GM19438 (cell line): ENCODE measurements at regions not wholly inside any gene's neighbourhood (a gene's known extent, or its start where the extent isn't known, plus 50 kb on each side); places are given as distances from the start of the nearest gene placed in this dataset.
"Not testable (repeated sequence)": the region's sequence is repeated elsewhere in the genome, so short reads cannot be mapped to it uniquely, and the experiment has no call there.

Experiments
- ATAC-seq: cut with Tn5 transposase; IDR thresholded peaks from one replicate; pipeline ENCODE4 v1.9.1; 2021; ENCODE audit warnings: low read depth; ENCODE audit not compliant: unreplicated experiment

DNA sequence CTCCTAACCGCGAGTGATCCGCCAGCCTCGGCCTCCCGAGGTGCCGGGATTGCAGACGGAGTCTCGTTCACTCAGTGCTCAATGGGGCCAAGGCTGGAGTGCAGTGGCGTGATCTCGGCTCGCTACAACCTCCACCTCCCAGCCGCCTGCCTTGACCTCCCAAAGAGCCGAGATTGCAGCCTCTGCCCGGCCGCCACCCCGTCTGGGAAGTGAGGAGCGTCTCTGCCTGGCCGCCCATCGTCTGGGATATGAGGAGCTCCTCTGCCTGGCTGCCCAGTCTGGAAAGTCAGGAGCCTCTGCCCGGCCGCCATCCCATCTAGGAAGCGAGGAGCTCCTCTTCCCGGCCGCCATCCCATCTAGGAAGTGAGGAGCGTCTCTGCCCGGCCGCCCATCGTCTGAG lies 58.8 kb upstream of the ANKRD30BL start:
- not testable (repeated sequence) for ATAC-seq

GRCh38 chr2:132221886-132222285 lies 60.1 kb upstream of the ANKRD30BL start:
- ATAC-seq, result not testable (repeated sequence)

GRCh38 chr2:132252191-132252893 lies 90.6 kb upstream of the ANKRD30BL start:
- ATAC-seq, result no peak

- no peak for ATAC-seq
Measured at GRCh38 chr2:132252894-132253264, 91.1 kb upstream of the ANKRD30BL start.

GRCh38 chr2:132253496-132254305 lies 91.9 kb upstream of the ANKRD30BL start:
- no peak for ATAC-seq

DNA sequence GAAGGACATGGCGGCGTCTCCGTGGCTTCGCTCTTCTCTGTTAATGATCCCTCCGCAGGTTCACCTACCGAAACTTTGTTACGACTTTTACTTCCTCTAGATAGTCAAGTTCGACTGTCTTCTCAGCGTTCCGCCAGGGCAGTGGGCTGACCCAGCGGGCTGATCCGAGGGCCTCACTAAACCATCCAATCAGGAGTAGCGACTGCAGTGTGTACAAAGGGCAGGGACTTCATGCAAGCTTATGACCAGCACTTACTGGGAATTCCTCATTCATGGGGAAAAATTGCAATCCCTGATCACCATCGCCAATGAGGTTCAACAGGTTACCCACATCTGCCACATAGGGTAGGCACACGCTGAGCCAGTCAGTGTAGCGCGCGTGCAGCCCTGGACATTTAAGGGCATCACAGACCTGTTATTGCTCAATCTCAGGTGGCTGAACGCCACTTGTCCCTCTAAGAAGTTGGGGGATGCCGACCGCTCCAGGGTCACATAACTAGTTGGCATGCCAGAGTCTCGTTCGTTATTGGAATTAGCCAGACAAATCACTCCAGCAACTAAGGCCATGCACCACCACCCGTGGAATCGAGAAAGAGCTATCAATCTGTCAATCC lies 92.7 kb upstream of the ANKRD30BL start:
- ATAC-seq, result not testable (repeated sequence)

- no peak for ATAC-seq
Measured at GRCh38 chr2:132255714-132256113, 94.0 kb upstream of the ANKRD30BL start.

DNA sequence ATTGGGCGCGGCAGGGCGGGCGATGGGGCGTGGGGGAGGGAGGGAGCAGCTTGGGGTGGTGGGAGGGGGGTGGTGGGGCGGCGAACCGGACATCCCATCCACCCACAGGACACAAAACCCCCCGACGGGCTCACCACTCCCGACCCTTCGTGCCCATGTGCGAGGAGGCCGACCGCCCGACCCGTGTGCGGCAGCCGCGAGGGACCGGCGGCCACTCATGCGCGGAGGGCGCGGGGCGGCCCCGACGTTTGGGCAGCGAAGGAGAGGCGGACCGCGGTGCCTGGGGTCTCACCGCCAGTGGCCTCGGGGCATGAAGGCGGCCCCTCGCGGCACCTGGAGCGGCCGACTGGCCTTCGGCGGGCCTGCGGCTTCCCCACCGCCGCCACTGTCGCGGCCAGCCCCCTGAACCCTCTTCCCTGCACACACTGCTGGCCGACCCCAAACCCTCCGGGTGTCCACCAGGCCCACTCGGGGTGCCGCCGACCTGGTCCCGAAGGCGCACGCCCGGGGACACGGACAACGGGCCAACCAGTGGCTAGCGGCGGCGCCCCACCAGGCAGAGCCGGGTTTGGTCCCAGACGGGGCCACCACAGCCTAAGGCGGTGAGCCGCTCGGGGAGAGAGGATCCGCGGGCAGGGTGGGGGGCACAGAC lies 94.6 kb upstream of the ANKRD30BL start:
- ATAC-seq, result no peak

DNA sequence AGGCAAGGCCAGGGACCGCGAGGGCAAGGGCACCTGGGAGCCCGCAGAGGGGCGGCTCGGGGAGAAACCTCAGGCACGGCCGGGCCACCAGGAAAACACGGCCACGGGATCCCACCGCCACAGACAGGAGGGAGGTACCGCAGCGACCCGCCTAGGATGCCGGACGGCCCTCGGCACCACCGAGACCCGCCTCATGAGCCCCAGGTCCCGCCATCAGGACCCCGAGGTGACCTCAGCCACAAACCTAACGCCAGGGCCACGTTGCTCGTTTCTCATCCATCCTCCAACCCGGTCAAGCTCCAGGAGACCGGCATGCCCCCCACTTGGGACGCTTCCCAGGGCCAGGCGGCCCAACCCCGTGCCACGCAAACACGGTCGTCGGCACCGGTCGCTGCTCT lies 95.2 kb upstream of the ANKRD30BL start:
- not testable (repeated sequence) for ATAC-seq

DNA sequence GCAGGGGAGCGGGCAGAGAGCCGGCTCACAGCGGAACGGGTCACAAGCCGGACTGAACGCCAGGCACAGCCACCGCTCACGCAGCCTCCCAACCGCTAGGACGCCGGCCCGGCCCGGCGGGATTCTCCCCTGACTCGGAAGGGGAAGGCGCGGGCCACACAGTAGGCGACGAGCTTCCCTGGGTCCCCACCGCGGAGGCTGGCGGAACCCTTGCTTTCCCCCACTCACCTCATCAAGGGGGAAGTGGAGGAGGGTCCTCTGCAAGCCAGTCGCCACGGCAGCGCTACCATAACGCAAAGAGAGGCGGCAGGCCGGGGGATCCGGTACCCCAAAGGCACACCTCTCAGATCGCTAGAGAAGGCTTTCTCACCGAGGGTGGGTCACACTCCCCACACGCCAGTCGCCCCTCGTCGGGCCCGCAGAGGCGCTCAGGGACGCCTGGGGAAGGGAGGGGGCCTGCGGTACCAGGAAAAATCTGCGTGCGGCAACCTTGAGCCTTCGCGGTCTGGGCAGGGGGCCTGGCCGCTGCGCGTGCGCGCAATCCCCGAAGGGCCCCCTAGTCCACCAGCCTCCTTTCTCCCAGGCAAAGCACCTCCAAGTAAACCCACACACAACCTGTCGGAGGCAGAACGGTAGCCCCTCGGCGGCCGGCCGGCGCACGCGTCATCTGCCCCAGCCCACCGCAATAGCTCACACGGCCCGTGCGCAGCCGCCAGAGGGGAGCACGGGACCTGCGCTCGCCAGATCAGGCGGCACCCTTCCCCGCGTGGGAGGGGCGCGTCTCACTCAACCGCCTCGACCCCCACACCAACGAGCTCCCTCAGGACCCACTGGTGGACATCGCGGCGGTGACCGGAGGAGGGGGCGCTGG lies 95.8 kb upstream of the ANKRD30BL start:
- ATAC-seq, result not testable (repeated sequence)

- ATAC-seq, result not testable (repeated sequence)
Measured at GRCh38 chr2:132259276-132259675, 97.5 kb upstream of the ANKRD30BL start.

DNA sequence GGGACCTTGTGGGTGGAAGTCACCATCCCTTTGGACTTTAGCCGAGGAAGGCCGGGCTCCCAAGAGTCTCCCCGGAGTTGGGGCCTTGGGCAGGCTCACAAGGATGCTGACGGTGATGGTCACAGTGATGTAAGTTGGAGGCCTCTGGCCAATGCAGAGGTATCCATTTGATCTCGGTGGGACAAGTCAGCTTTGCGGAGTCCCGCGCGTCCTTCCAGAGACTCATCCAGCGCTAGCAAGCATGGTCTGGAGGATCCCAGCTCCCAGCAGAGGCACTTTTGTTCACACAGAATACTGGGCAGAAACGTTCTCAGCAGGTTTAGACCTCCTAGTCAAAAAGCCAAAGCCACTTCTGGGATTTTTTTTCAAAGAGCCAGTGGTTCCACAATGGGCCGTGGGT lies 103.8 kb upstream of the ANKRD30BL start:
- ATAC-seq, result not testable (repeated sequence)

- no peak for ATAC-seq
Measured at GRCh38 chr2:132267105-132267497, 105.3 kb upstream of the ANKRD30BL start.

DNA sequence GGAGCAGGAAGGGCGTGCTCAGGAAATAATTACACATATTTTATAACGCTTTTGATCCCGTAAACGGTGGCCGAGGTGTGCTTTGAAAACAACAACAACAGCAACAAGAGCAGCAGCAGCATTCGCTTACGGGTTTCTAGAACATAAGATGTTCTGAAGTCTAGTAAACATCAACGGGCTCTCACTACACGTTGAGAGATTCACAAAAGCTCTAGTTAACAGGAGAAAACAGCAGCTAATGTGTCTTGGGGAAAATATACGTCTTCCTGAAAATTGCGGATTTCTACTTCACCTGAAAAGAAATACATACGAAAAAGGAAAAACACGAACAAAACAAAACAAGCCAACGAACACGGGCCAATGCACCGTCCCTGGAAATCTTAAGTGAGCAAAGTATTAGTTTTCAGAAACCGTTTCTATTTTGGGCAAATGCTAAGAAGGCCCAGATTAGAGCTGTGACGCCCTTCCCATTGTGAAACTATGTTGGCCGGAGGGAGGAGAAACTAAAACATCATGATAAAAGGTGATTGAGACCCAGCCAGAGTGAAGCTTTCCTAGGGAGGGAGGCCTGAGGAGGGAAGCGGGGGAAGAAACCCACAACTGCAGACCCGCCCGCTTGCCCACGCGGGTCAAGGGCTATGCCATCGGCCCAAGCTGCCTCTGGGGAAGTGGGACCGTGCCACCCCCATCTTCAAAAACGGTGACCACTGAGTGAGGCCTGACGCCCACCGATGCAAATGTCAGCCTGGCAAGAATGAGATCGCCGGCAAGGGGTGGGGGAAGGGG lies 105.9 kb upstream of the ANKRD30BL start:
- not testable (repeated sequence) for ATAC-seq

- not testable (repeated sequence) for ATAC-seq
Measured at GRCh38 chr2:132268284-132268976, 106.7 kb upstream of the ANKRD30BL start.

GRCh38 chr2:132268977-132269523 lies 107.3 kb upstream of the ANKRD30BL start:
- no peak for ATAC-seq

- ATAC-seq, result no peak
Measured at GRCh38 chr2:132270255-132270654, 108.5 kb upstream of the ANKRD30BL start.

- ATAC-seq, result no peak
Measured at GRCh38 chr2:132270981-132271546, 109.3 kb upstream of the ANKRD30BL start.
